CD14-positive monocyte (primary cell): ENCODE measurements at regions not wholly inside any gene's neighbourhood (a gene's known extent, or its start where the extent isn't known, plus 50 kb on each side); places are given as distances from the start of the nearest gene placed in this dataset.

Source experiments
- DNase-seq, 3 donors: peaks; one replicate each; pipeline ENCODE4 v3.0.0-alpha.2; 2011 to 2022
- H2AFZ ChIP-seq: 2 replicates; pipeline ENCODE4 v1.6.0; 2012; ENCODE audit warnings: mild to moderate bottlenecking, low read depth, low read length, inconsistent platforms; ENCODE audit not compliant: insufficient read depth, poor library complexity, severe bottlenecking
- H3K27ac ChIP-seq, 2 donors: 1 replicate in 1 of 2; 2 replicates in 1 of 2; pipeline ENCODE4 v1.5.1; 2012 to 2013; ENCODE audit warnings: low read length in 2 of 2, control low read depth in 1 of 2, inconsistent platforms in 1 of 2, low read depth in 1 of 2, mild to moderate bottlenecking in 1 of 2
- H3K27me3 ChIP-seq, 2 donors: one replicate each; pipeline versions ENCODE4 v1.6.0 to v1.6.1; 2011 to 2013; ENCODE audit warnings: low read length in 2 of 2; ENCODE audit not compliant: control insufficient read depth in 2 of 2, insufficient read depth in 2 of 2
- H3K36me3 ChIP-seq, 2 donors: replicated peaks in 1 of 2; 1 replicate in 1 of 2; 2 replicates in 1 of 2; pipeline versions ENCODE4 v1.5.1 to v1.6.1; 2012 to 2013; ENCODE audit warnings: low read length in 2 of 2, control low read depth in 1 of 2, inconsistent platforms in 1 of 2, mild to moderate bottlenecking in 1 of 2; ENCODE audit not compliant: insufficient read depth in 2 of 2, control insufficient read depth in 1 of 2
- H3K4me1 ChIP-seq, 2 donors: 1 replicate in 1 of 2; 2 replicates in 1 of 2; pipeline versions ENCODE4 v1.5.1 to v1.6.1; 2012 to 2013; ENCODE audit warnings: low read length in 2 of 2, control low read depth in 1 of 2, inconsistent platforms in 1 of 2, mild to moderate bottlenecking in 1 of 2, moderate library complexity in 1 of 2; ENCODE audit not compliant: insufficient read depth in 2 of 2, control insufficient read depth in 1 of 2
- H3K4me2 ChIP-seq: replicated peaks from 2 replicates; pipeline ENCODE3; 2012; ENCODE audit warnings: low read length, moderate library complexity, mild to moderate bottlenecking; ENCODE audit not compliant: poor library complexity, severe bottlenecking; ENCODE audit errors: extremely low read depth
- H3K4me3 ChIP-seq, 3 experiments: fragments of 200-600 bp in 1 of 3; sonication (generic) in 1 of 3; replicated peaks in 1 of 3; 1 replicate in 2 of 3; 2 replicates in 1 of 3; pipeline ENCODE4 v1.5.1; 2011 to 2013; ENCODE audit warnings: low read length in 3 of 3, mild to moderate bottlenecking in 3 of 3, control low read depth in 2 of 3, low read depth in 2 of 3, inconsistent platforms in 1 of 3, moderate library complexity in 1 of 3
- H3K79me2 ChIP-seq: 2 replicates; pipeline ENCODE4 v1.6.0; 2012; ENCODE audit warnings: mild to moderate bottlenecking, control low read depth, inconsistent platforms, low read length, moderate library complexity; ENCODE audit not compliant: insufficient read depth
- H3K9ac ChIP-seq: 2 replicates; pipeline ENCODE4 v1.6.0; 2017; ENCODE audit warnings: low read length, mild to moderate bottlenecking; ENCODE audit not compliant: insufficient read depth, poor library complexity, severe bottlenecking
- H3K9me3 ChIP-seq, 2 donors: replicated peaks in 1 of 2; 1 replicate in 1 of 2; 2 replicates in 1 of 2; pipeline versions ENCODE4 v1.5.1 to v1.6.1; 2012 to 2013; ENCODE audit warnings: low read length in 2 of 2, control low read depth in 1 of 2; ENCODE audit not compliant: control insufficient read depth in 1 of 2, insufficient read depth in 1 of 2
- H4K20me1 ChIP-seq: 2 replicates; pipeline ENCODE4 v1.6.0; 2012; ENCODE audit warnings: mild to moderate bottlenecking, low read length, control low read depth, moderate library complexity; ENCODE audit not compliant: insufficient read depth
- H3K27ac Mint-ChIP-seq, 7 donors: one replicate each; pipeline ENCODE4 v1.8.0; 2020; ENCODE audit warnings: mild to moderate bottlenecking in 7 of 7, mixed read lengths in 7 of 7, moderate library complexity in 6 of 7, inconsistent platforms in 2 of 7
- H3K27me3 Mint-ChIP-seq, 3 donors: one replicate each; pipeline ENCODE4 v1.8.0; 2021 to 2022; ENCODE audit warnings: low read depth in 3 of 3, mild to moderate bottlenecking in 3 of 3, mixed read lengths in 3 of 3, moderate library complexity in 3 of 3, inconsistent platforms in 1 of 3
- H3K36me3 Mint-ChIP-seq, 2 donors: one replicate each; pipeline ENCODE4 v1.8.0; 2020; ENCODE audit warnings: mixed read lengths in 2 of 2, inconsistent platforms in 1 of 2, mild to moderate bottlenecking in 1 of 2
- H3K4me1 Mint-ChIP-seq: one replicate; pipeline ENCODE4 v1.8.0; 2020; ENCODE audit warnings: mild to moderate bottlenecking, mixed read lengths
- H3K4me3 Mint-ChIP-seq, 2 donors: one replicate each; pipeline ENCODE4 v1.8.0; 2020; ENCODE audit warnings: mild to moderate bottlenecking in 2 of 2, mixed read lengths in 2 of 2, moderate library complexity in 1 of 2
- H3K9me3 Mint-ChIP-seq, 7 donors: one replicate each; pipeline ENCODE4 v1.8.0; 2020 to 2022; ENCODE audit warnings: mixed read lengths in 7 of 7, mild to moderate bottlenecking in 6 of 7, moderate library complexity in 6 of 7, inconsistent platforms in 2 of 7
- CTCF ChIP-seq: fragments of 200-600 bp; IDR thresholded peaks from one replicate; pipeline ENCODE4 v1.8.0; 2022; ENCODE audit warnings: antibody characterized with exemption, mild to moderate bottlenecking
- WGBS: methylation state at CpG from one replicate; pipeline ENCODE4 v1.1.5; 2013; ENCODE audit warnings: missing lambda C conversion rate; ENCODE audit not compliant: insufficient coverage; 5-methylcytosine and 5-hydroxymethylcytosine counted together
- intact Hi-C, 2 donors: fragments of 100-400 bp; cut with micrococcal nuclease; formaldehyde crosslinking; loops; one replicate each; pipeline versions ENCODE4 v1.15.0 to v1.15.1; 2023

GRCh38 chr22:44429941-44430587 lies 68.0 kb downstream of the RTL6 start:
- Histone ChIP-seq H3K9me3 (no peaks in the 10 kb centered on the region), H3K36me3 (no peaks in the 10 kb centered on the region), H3K79me2 (no peaks in the 10 kb centered on the region), H3K27me3 (no peaks in the 10 kb centered on the region), H3K27ac (no peak overlapping the region), H3K4me3 (no peak overlapping the region), H2AFZ (no peak overlapping the region), H3K4me1 (no peaks in the 10 kb centered on the region), H3K9ac (no peak overlapping the region), H3K4me2 (no peak overlapping the region), H4K20me1 (no peaks in the 10 kb centered on the region)
- Mint-ChIP-seq H3K9me3 (no peaks in the 10 kb centered on the region), H3K4me3 (no peak overlapping the region), H3K4me1 (no peaks in the 10 kb centered on the region), H3K27ac (no peak overlapping the region), H3K36me3 (no peaks in the 10 kb centered on the region), H3K27me3 (peaks cover 0 to 6% (median 5%) of the 10 kb centered on the region in 3 donors)
- DNase-seq, result no peak
- intact Hi-C loops, result no loop called here
- 100% methylated on average over 6 of the region's 16 CpGs for WGBS
- TF ChIP-seq CTCF, result no peak

GRCh38 chr22:44428941-44429830 lies 68.8 kb downstream of the RTL6 start:
- Histone ChIP-seq H4K20me1 (no peaks in the 10 kb centered on the region), H3K27me3 (no peaks in the 10 kb centered on the region), H3K4me2 (no peak overlapping the region), H3K4me1 (no peaks in the 10 kb centered on the region), H3K36me3 (no peaks in the 10 kb centered on the region), H3K9ac (no peak overlapping the region), H3K9me3 (no peaks in the 10 kb centered on the region), H3K27ac (no peak overlapping the region), H2AFZ (no peak overlapping the region), H3K79me2 (no peaks in the 10 kb centered on the region), H3K4me3 (no peak overlapping the region)
- H3K4me3 Mint-ChIP-seq, result no peak overlapping the region
- TF ChIP-seq CTCF, result no peak
- intact Hi-C loops, result no loop called here
- no peak overlapping the region for H3K27ac Mint-ChIP-seq
- no peaks in the 10 kb centered on the region for H3K9me3 Mint-ChIP-seq
- DNase-seq, result no peak
- H3K4me1 Mint-ChIP-seq, result no peaks in the 10 kb centered on the region
- peaks cover 0 to 7% (median 5%) of the 10 kb centered on the region in 3 donors for H3K27me3 Mint-ChIP-seq
- H3K36me3 Mint-ChIP-seq, result no peaks in the 10 kb centered on the region
- 76% methylated on average over 10 of the region's 13 CpGs for WGBS
